Stimulated activated CD8-positive, alpha-beta memory T cell treated with anti-CD3 and anti-CD28 coated beads, Interleukin-15, amount 100 ng/mL, for 48 hours (primary cell): ENCODE measurements at regions not wholly inside any gene's neighbourhood (a gene's known extent, or its start where the extent isn't known, plus 50 kb on each side); places are given as distances from the start of the nearest gene placed in this dataset.

Experiments used
- DNase-seq, 2 donors: peaks; one replicate each; pipeline ENCODE4 v3.0.0-alpha.2; 2020; ENCODE audit warnings: low read depth in 2 of 2

GRCh38 chr15:55026381-55026780 lies 170.4 kb downstream of the RSL24D1 start:
- no peak for DNase-seq

- no peak for DNase-seq
Measured at GRCh38 chr15:55017635-55018034, 179.1 kb downstream of the RSL24D1 start.

- DNase-seq: no peak
Measured at GRCh38 chr15:55016225-55016624, 180.5 kb downstream of the RSL24D1 start.

GRCh38 chr15:55015093-55015445 lies 181.7 kb downstream of the RSL24D1 start:
- no peak for DNase-seq

- no peak for DNase-seq
Measured at GRCh38 chr15:55014391-55015092, 182.2 kb downstream of the RSL24D1 start.

- no peak for DNase-seq
Measured at GRCh38 chr15:55008421-55008820, 188.3 kb downstream of the RSL24D1 start.

- DNase-seq: no peak
Measured at GRCh38 chr15:55007561-55007960, 189.2 kb downstream of the RSL24D1 start.

- DNase-seq: no peak
Measured at GRCh38 chr15:55005679-55006078, 191.1 kb downstream of the RSL24D1 start.

GRCh38 chr15:55003965-55004873 lies 192.5 kb downstream of the RSL24D1 start:
- DNase-seq: no peak

- DNase-seq: no peak
Measured at GRCh38 chr15:54998661-54999060, 198.1 kb downstream of the RSL24D1 start.

GRCh38 chr15:54990793-54991192 lies 205.9 kb downstream of the RSL24D1 start:
- DNase-seq: no peak

- no peak for DNase-seq
Measured at GRCh38 chr15:54987881-54988280, 208.9 kb downstream of the RSL24D1 start.

GRCh38 chr15:54979964-54980363 lies 216.8 kb downstream of the RSL24D1 start:
- no peak for DNase-seq

- no peak for DNase-seq
Measured at GRCh38 chr15:54962637-54963036, 234.1 kb downstream of the RSL24D1 start.

GRCh38 chr15:54960266-54960665 lies 236.5 kb downstream of the RSL24D1 start:
- no peak for DNase-seq

- no peak for DNase-seq
Measured at GRCh38 chr15:54941417-54941816, 255.3 kb downstream of the RSL24D1 start.

GRCh38 chr15:54917312-54917711 lies 279.4 kb downstream of the RSL24D1 start:
- no peak for DNase-seq

- no peak for DNase-seq
Measured at GRCh38 chr15:54915380-54915779, 281.4 kb downstream of the RSL24D1 start.

- no peak for DNase-seq
Measured at GRCh38 chr15:54884312-54884711, 312.4 kb downstream of the RSL24D1 start.

- DNase-seq: no peak
Measured at GRCh38 chr15:54859982-54860381, 336.8 kb downstream of the RSL24D1 start.

GRCh38 chr15:54854667-54855066 lies 342.1 kb downstream of the RSL24D1 start:
- no peak for DNase-seq

- DNase-seq: no peak
Measured at GRCh38 chr15:54850101-54850500, 346.6 kb downstream of the RSL24D1 start.

GRCh38 chr15:54843006-54843405 lies 353.7 kb downstream of the RSL24D1 start:
- DNase-seq: no peak
